DMS79 treated with DMSO at 0.1 percent for 48 hours (cell line): ENCODE measurements at regions not wholly inside any gene's neighbourhood (a gene's known extent, or its start where the extent isn't known, plus 50 kb on each side); places are given as distances from the start of the nearest gene placed in this dataset.
"Not testable (repeated sequence)": the region's sequence is repeated elsewhere in the genome, so short reads cannot be mapped to it uniquely, and the experiment has no call there.

Experiments used
- DNase-seq: peaks from one replicate; lab custom pipeline; 2025; lab: John Stamatoyannopoulos, UW

- DNase-seq = not testable (repeated sequence)
Measured at GRCh38 chr17:27365329-27365945, 71.5 kb downstream of the WSB1 start.

GRCh38 chr17:27366437-27366836 is 72.5 kb downstream of the WSB1 start:
- no peak for DNase-seq

- DNase-seq = no peak
Measured at GRCh38 chr17:27367121-27367981, 73.4 kb downstream of the WSB1 start.

DNA sequence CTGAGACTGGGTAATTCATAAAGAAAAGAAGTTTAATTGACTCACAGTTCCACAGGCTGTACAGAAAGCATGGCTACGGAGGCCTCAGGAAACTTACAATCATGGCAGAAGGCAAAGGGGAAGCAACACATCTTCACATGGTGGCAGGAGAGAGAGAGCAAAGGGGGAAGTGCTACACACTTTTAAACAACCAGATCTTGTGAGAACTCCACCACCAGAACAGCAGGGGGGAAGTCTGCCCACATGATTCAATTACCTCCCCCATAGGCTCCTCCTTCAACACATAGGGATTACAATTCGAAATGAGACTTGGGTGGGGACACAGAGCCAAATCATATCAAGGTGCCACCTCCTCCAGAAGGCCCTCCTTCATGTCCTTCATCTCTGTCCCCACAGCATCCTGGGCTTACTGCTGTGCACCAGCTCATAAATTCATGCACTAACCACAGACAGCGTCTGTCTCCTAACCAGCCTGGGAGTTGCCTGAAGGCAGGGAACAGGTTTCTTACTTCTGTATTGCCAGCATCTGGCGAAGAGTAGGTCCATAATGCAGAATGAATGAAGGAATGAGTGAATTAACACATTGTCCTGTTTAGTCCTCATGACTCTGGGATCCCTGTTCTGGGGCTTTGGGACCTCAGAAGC is 74.4 kb downstream of the WSB1 start:
- DNase-seq = no peak

GRCh38 chr17:27368980-27369379 is 75.1 kb downstream of the WSB1 start:
- no peak for DNase-seq

DNA sequence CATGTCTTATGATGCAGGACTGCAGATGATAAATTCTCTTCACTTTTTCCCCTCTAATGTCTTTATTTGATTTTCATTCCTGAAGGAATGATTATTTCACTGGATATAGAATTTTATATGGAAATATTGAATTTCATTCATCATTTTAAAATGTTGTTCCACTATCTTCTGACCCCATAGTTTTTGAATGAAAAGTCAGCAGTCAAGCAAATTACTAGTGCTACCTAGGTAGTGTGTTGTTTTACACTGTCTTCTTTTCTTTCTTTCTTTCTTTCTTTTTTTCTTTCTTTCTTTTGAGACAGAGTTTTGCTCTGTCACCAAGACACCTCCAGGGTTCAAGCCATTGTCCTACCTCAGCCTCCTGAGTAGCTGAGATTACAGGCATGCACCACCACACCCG is 76.9 kb downstream of the WSB1 start:
- DNase-seq = no peak

GRCh38 chr17:27373695-27374094 is 79.8 kb downstream of the WSB1 start:
- DNase-seq = not testable (repeated sequence)

DNA sequence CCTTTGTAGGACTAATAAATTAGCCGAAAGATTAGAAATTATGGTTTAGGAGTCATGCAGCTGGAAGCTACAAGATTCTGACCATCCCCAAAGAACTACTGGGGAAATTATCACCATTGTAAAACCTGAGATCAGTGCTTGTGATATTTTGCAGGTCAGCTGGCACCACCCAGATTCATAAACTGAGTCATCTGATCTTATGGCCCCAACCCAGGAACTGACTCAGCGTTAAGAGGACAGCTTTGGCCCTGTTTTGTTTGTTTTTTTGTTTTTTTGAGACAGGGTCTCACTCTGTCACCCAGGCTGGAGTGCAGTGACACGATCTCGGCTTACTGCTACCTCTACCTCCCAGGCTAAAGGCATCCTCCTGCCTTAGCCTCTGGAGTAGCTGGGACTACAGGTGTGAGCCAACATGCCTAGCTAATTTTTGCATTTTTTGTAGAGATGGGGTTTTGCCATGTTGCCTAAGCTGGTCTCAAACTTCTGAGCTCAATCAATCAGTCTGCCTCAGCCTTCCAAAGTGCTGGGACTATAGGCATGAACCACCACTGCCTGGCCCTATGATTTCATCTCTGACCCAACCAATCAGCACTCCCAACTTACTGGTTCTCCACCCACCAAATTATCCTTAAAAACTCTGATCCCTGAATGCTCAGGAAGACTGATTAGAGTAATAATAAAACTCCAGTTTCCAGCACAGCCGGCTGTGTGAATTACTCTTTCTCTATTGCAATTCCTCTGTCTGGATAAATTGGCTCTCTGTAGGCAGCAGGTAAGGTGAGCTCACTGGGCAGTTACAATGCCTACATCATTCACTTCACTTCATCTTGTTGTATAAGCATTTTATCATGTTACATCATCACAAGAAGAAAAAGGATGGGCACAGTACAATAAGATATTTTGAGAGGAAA is 79.4 kb upstream of the KSR1 start:
- DNase-seq = no peak

DNA sequence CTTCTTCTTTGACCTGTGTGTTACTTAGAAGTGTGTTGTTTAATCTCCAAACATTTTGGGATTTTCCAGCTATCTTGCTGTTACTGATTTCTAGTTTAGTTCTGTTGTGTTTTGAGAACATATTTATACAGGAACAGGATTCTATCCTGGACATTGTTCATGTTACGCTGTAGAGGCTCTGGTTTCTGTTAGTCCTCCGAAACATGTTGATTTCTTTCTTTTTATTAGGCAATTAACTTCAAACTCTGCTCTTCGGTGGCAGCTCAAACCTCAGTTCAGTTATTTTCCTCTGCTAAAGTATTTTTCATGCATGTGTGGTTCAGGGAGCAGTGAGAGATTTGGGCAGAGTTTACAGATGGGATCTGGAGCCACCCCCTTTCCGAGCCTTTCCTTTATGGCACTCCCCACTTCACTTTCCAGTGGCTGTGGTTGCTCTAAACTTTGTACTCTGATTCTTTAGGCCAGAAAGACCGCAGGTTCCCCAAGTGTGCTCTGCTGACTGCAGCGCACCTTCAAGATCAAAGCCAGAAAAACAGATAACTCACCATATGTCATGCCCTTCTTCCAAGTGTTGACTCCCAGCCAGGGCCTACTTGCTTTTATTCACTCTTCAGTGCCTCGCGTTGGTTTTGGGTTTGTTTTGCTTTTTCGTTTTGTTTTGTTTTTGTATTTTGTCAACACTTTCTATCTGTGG is 77.6 kb upstream of the KSR1 start:
- no peak for DNase-seq

- DNase-seq = peak; percentile 16
Measured at GRCh38 chr17:27379888-27380533, 76.2 kb upstream of the KSR1 start.

DNA sequence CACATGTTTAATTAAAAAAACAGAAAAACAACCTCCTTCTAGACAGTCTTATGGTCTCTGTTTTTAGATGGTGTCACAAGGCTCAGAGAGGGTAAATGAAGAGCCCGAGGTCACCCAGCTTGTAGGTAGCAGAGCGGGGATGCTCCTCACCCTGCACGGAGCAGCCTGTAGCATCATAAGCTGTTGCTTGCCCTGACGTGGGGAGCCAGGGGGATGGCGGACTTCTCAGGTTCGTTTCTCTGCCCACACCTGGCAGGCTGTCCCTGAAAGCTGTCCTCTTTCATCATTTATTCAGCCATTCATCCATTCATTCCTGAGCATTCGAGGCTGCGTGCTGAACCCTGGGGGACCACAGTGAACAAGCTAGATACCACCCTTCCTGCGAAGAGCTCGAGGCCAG is 75.7 kb upstream of the KSR1 start:
- no peak for DNase-seq

- peak; percentile 18 for DNase-seq
Measured at GRCh38 chr17:27381007-27381501, 75.2 kb upstream of the KSR1 start.

GRCh38 chr17:27382025-27382424 is 74.2 kb upstream of the KSR1 start:
- no peak for DNase-seq

DNA sequence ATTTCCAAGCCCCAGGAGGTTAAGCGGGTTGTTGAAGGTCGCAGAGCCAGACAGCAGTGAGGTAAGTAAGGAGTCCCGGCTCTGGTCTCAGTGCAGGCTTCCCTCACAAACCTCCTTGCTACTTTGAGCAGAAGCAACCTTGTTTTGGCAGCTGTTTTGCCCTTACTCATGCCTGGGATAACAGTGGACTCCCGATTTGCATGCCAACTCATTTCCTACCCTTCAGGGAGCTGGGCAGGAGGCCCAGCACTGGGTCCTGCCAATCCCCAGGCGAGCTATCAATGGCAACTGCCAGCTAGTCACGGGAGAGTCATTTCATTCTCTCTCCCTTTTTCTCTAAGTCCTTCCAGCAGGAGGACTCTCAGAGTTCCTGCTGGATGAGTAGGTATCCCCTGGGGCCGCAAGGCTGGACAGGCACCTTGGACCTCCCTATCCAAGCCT is 72.0 kb upstream of the KSR1 start:
- no peak for DNase-seq

DNA sequence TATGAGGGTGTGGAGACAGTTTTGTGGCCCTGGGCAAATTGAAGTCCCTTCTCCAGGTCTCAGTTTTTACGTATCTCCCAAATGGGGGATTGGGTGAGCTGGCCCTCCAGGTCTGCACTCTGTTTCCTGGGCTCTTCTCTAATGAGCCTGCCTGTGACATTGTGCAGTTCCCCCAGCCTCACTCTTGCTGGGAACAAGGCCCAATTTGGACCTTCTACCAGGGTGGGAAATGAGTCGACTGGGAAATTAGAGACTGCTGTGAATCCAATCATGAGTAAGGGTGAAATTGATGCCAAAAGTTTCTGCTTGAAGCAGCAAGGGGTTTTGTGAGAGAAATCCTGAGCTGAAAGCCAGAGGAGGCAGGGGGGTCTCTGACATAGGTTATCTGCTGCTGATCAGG is 71.5 kb upstream of the KSR1 start:
- no peak for DNase-seq

DNA sequence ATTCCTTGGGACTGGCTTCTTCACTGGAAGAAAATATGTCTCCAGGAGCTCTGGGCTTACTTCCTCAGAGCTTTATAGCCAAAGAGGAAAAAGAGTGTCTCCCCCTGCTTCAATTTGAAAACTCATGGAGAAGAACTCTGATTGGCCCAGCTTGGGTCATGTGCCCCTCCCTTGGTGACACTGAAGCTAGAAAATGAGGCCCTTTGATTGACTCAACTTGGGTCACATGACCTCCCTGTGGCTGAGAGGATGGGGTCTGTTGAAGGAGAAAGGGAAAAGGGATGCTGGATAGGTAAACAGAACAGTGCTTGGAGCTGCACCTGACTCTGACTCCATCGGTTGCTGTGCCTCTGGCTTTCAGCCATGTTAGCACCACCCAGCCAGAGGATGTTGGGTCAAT is 70.6 kb upstream of the KSR1 start:
- no peak for DNase-seq

GRCh38 chr17:27386206-27387075 is 69.8 kb upstream of the KSR1 start:
- no peak for DNase-seq

GRCh38 chr17:27389542-27390140 is 66.6 kb upstream of the KSR1 start:
- no peak for DNase-seq

DNA sequence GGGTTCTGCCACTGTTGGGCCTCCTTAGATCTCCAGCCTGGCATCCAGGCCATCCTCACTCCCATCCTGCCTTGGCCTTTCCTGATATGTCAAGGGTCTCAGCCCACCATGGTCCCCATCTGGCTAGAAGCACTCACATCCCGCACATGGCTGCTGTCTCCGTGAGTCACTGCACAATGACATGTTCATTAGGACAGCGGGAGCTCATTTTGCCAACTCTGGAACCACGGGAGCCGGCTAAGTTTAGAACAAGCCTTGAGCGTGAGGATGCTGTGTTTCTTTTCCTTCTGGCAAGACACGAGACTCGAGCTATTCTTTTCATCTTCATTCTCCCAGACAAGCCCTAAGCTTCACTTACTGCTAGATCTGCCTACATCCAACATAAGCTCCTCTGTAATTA is 65.7 kb upstream of the KSR1 start:
- no peak for DNase-seq
